OCI-LY3 (cell line): ENCODE measurements at regions not wholly inside any gene's neighbourhood (a gene's known extent, or its start where the extent isn't known, plus 50 kb on each side); places are given as distances from the start of the nearest gene placed in this dataset.

ENCODE experiments used
- H2AFZ ChIP-seq: fragments of 200-600, 300-600 bp; shearing (Covaris generic); 2 replicates; pipeline ENCODE4 v1.6.0; 2014; ENCODE audit warnings: antibody characterized with exemption, low read depth, low read length
- H3K27ac ChIP-seq: fragments of 200-600, 300-600 bp; sonication (generic); 2 replicates; pipeline ENCODE4 v1.5.1; 2014; ENCODE audit warnings: mild to moderate bottlenecking, low read length, moderate library complexity, mixed read lengths
- H3K27me3 ChIP-seq: fragments of 200-600, 300-600 bp; sonication (generic); 2 replicates; pipeline ENCODE4 v1.6.1; 2014; ENCODE audit warnings: low read depth, low read length, mixed read lengths
- H3K36me3 ChIP-seq: fragments of 200-600, 300-600 bp; sonication (generic); replicated peaks from 2 replicates; pipeline ENCODE3; 2014; ENCODE audit warnings: low read depth, low read length, mixed read lengths
- H3K4me1 ChIP-seq: fragments of 300-600, 200-600 bp; sonication (generic); 2 replicates; pipeline ENCODE4 v1.6.1; 2014; ENCODE audit warnings: low read length, mixed read lengths
- H3K4me2 ChIP-seq: fragments of 200-600, 300-600 bp; sonication (generic); 2 replicates; pipeline ENCODE4 v1.6.1; 2014; ENCODE audit warnings: low read length, mixed read lengths
- H3K4me3 ChIP-seq: fragments of 300-600, 200-600 bp; sonication (generic); 2 replicates; pipeline ENCODE4 v1.5.1; 2014; ENCODE audit warnings: antibody characterized with exemption, mild to moderate bottlenecking, low read length, moderate library complexity
- H3K79me2 ChIP-seq: fragments of 300-600, 200-600 bp; shearing (Covaris generic); 2 replicates; pipeline ENCODE4 v1.6.1; 2014; ENCODE audit warnings: mild to moderate bottlenecking, low read length, mixed read lengths
- H3K9ac ChIP-seq: fragments of 300-600, 200-600 bp; shearing (Covaris generic); 2 replicates; pipeline ENCODE4 v1.6.0; 2014; ENCODE audit warnings: mild to moderate bottlenecking, low read length, moderate library complexity
- H3K9me3 ChIP-seq: fragments of 200-600, 300-600 bp; shearing (Covaris generic); 2 replicates; pipeline ENCODE4 v1.6.1; 2014; ENCODE audit warnings: low read length, mixed read lengths; ENCODE audit not compliant: insufficient read depth
- H4K20me1 ChIP-seq: fragments of 200-600, 300-600 bp; sonication (generic); 2 replicates; pipeline ENCODE4 v1.6.1; 2016; ENCODE audit warnings: low read length, mixed read lengths; ENCODE audit not compliant: insufficient read depth
- EZH2phosphoT487 ChIP-seq: fragments of 200-600 bp; shearing (Covaris generic); IDR thresholded peaks from 2 replicates; pipeline ENCODE4 v1.6.1; 2018; ENCODE audit warnings: antibody characterized with exemption, mixed run types, low read depth
- TF ChIP-seq, protein P1 (sequence below): fragments of 200-600, 300-600 bp; sonication (generic); IDR thresholded peaks from 2 replicates; pipeline ENCODE4 v1.5.1; 2014; ENCODE audit warnings: antibody characterized with exemption, low read length, low read depth

DNA sequence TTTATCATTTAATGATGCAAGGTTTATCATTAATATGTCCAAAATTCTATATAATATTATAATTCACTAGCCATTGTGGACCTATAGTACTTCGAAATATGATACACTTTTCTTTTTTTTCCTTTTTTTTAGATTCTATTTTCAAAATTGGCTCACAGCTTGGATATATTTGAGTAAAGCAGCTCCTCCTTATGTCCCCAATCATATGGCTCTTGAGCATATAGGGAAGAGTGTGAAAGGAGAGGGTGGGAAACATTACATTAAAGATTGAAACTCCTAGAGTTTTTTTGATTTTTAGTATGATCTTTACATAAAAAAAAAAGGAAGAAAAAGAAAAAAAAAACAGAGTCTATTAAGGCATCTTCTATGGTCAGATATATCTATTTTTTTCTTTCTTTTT is 457.9 kb downstream of the RIT2 start:
- Histone ChIP-seq H3K79me2 (no peaks in the 10 kb centered on the region), H4K20me1 (no peaks in the 10 kb centered on the region), H3K27me3 (no peaks in the 10 kb centered on the region)

DNA sequence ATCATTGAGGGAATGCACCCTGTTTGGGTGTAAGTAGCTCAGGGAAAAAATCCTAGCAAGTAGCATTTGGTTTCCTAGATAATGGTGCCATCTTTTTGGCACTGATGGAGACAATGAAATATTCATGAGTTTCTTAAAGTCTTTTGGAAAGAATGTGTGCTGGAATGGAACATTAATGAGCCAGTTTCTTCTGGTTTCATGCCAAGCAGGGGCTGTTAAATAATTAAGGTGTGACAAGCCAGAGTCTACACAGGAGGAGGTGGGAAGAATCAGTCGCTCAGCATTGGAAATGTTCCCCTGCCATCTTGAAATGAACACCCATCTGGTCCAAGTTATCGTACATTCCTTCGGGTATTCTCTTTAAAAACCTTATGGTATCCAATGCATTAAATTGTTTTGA is 457.3 kb downstream of the RIT2 start:
- TF ChIP-seq, protein P1, sequence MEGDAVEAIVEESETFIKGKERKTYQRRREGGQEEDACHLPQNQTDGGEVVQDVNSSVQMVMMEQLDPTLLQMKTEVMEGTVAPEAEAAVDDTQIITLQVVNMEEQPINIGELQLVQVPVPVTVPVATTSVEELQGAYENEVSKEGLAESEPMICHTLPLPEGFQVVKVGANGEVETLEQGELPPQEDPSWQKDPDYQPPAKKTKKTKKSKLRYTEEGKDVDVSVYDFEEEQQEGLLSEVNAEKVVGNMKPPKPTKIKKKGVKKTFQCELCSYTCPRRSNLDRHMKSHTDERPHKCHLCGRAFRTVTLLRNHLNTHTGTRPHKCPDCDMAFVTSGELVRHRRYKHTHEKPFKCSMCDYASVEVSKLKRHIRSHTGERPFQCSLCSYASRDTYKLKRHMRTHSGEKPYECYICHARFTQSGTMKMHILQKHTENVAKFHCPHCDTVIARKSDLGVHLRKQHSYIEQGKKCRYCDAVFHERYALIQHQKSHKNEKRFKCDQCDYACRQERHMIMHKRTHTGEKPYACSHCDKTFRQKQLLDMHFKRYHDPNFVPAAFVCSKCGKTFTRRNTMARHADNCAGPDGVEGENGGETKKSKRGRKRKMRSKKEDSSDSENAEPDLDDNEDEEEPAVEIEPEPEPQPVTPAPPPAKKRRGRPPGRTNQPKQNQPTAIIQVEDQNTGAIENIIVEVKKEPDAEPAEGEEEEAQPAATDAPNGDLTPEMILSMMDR, result no peak
- no peak for TF ChIP-seq EZH2phosphoT487
- H2AFZ ChIP-seq, result no peak overlapping the region

More for the DNA sequence above, 457.9 kb downstream of the RIT2 start:
- Histone ChIP-seq H3K4me1 (peaks cover 5% of the 10 kb centered on the region; the same call in 1 of the 2 replicates), H3K9me3 (no peaks in the 10 kb centered on the region), H3K4me3 (no peak overlapping the region), H3K4me2 (no peak overlapping the region), H3K27ac (no peak overlapping the region), H3K9ac (no peak overlapping the region), H2AFZ (no peak overlapping the region), H3K36me3 (no peaks in the 10 kb centered on the region)
- TF ChIP-seq, protein P1, result no peak
- TF ChIP-seq EZH2phosphoT487, result no peak

DNA sequence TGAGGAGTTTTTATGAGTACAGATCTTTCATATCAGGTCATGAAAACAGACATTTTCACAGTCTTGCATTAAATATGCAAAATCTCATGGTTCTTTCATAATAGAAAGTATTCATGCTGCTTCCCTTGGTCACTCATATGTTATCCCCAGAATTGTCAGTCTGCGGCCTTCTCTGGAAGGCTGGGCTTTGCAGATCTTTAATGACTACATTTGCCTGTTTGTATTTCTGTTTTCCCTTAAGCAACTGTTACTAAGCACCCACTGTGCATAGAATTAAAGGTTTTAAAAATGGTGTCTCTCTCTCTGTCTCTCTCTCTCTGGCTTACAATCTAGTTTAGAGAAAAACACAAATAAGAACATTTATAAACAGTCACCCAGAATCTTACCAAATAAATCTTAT is 456.3 kb downstream of the RIT2 start:
- Histone ChIP-seq H3K27ac (no peak overlapping the region), H3K9me3 (no peaks in the 10 kb centered on the region), H3K27me3 (no peaks in the 10 kb centered on the region), H3K9ac (no peak overlapping the region), H3K4me1 (peaks cover 5% of the 10 kb centered on the region; the same call in 1 of the 2 replicates), H3K79me2 (no peaks in the 10 kb centered on the region), H4K20me1 (no peaks in the 10 kb centered on the region), H3K4me2 (no peak overlapping the region), H2AFZ (no peak overlapping the region), H3K36me3 (no peaks in the 10 kb centered on the region), H3K4me3 (no peak overlapping the region)
- TF ChIP-seq, protein P1, result no peak
- TF ChIP-seq EZH2phosphoT487, result no peak

More for the DNA sequence above, 457.3 kb downstream of the RIT2 start:
- H3K9me3 ChIP-seq, result no peaks in the 10 kb centered on the region
- H3K36me3 ChIP-seq, result no peaks in the 10 kb centered on the region
- no peak overlapping the region for H3K9ac ChIP-seq
- H4K20me1 ChIP-seq, result no peaks in the 10 kb centered on the region
- H3K4me2 ChIP-seq, result no peak overlapping the region
- no peaks in the 10 kb centered on the region for H3K27me3 ChIP-seq
- H3K4me3 ChIP-seq, result no peak overlapping the region
- no peak overlapping the region for H3K27ac ChIP-seq
- H3K79me2 ChIP-seq, result no peaks in the 10 kb centered on the region
- H3K4me1 ChIP-seq, result peaks cover 5% of the 10 kb centered on the region; the same call in 1 of the 2 replicates

DNA sequence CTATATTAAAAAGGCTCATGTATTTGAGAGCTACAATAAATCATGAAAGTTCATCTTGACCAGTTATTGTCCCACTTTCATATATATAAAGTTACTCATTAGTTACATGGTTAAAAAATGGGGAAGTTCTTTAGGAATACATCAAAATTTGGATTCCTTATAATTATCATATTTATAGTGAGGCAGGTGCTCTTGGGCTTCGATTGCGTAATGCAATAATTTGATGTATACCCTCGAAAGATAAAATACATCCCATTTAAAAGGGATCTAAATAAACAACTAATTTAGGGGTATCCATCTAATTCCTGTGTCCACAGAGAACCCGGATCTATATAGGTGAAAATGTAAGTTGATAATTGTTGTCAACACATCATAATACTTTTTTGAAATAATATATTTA is 444.6 kb downstream of the RIT2 start:
- no peak for TF ChIP-seq EZH2phosphoT487
- TF ChIP-seq, protein P1, result no peak
- no peak overlapping the region for H2AFZ ChIP-seq
- H3K4me2 ChIP-seq, result no peak overlapping the region
- no peaks in the 10 kb centered on the region for H3K27me3 ChIP-seq
- H3K9ac ChIP-seq, result no peak overlapping the region
- no peaks in the 10 kb centered on the region for H3K79me2 ChIP-seq
- H3K27ac ChIP-seq, result no peak overlapping the region
- H3K4me1 ChIP-seq, result no peaks in the 10 kb centered on the region
- H3K9me3 ChIP-seq, result no peaks in the 10 kb centered on the region
- no peak overlapping the region for H3K4me3 ChIP-seq
- H3K36me3 ChIP-seq, result no peaks in the 10 kb centered on the region
- H4K20me1 ChIP-seq, result no peaks in the 10 kb centered on the region
